HEK293 (cell line): ENCODE measurements at regions not wholly inside any gene's neighbourhood (a gene's known extent, or its start where the extent isn't known, plus 50 kb on each side); places are given as distances from the start of the nearest gene placed in this dataset.

Experiments used
- CTCF ChIA-PET: fragments of 350-600 bp; formaldehyde crosslinking; extraction: SDS; loops from one replicate; lab custom pipeline; 2021; ENCODE audit warnings: antibody characterized with exemption; lab: Yijun Ruan, JAX
- POLR2A ChIA-PET: fragments of 300-600 bp; formaldehyde crosslinking; extraction: SDS; loops from one replicate; lab custom pipeline; 2020; ENCODE audit warnings: antibody characterized with exemption, inconsistent platforms; lab: Yijun Ruan, JAX
- H3K27ac ChIP-seq: fragments of 200-500 bp; sonication (Bioruptor generic); 2 replicates; pipeline ENCODE4 v1.5.1; 2014; ENCODE audit warnings: low read depth, low read length, control low read depth, inconsistent platforms; ENCODE audit errors: extremely low read depth
- H3K36me3 ChIP-seq, 2 experiments: fragments of 200-500 bp in 1 of 2; sonication (Bioruptor generic) in 1 of 2; 1 replicate in 1 of 2; 2 replicates in 1 of 2; pipeline ENCODE4 v1.5.1; 2014 to 2017; ENCODE audit warnings: inconsistent platforms in 2 of 2, low read length in 2 of 2; ENCODE audit not compliant: control insufficient read depth in 2 of 2, insufficient read depth in 1 of 2
- H3K4me1 ChIP-seq: fragments of 200-500 bp; sonication (Bioruptor generic); 2 replicates; pipeline ENCODE4 v1.5.1; 2014; ENCODE audit warnings: mild to moderate bottlenecking, low read length, inconsistent platforms; ENCODE audit not compliant: control insufficient read depth, insufficient read depth
- H3K4me3 ChIP-seq: 2 replicates; pipeline ENCODE4 v1.5.1; 2011; ENCODE audit warnings: low read depth, mild to moderate bottlenecking, control low read depth, low read length, moderate library complexity
- H3K9me3 ChIP-seq: fragments of 200-500 bp; sonication (Bioruptor generic); 2 replicates; pipeline ENCODE4 v1.5.1; 2014; ENCODE audit warnings: low read depth, low read length, inconsistent platforms; ENCODE audit not compliant: control insufficient read depth, insufficient read depth
- FEZF1 ChIP-seq: fragments of 450-650 bp; formaldehyde crosslinking; IDR thresholded peaks from 2 replicates; pipeline ENCODE4 v1.5.1; 2016; ENCODE audit warnings: missing biosample characterization, missing genetic modification characterization
- HIC1 ChIP-seq: fragments of 450-650 bp; formaldehyde crosslinking; IDR thresholded peaks from 2 replicates; pipeline ENCODE4 v1.5.1; 2016; ENCODE audit warnings: missing biosample characterization, missing genetic modification characterization
- HOXA7 ChIP-seq: sonication (generic); formaldehyde crosslinking; IDR thresholded peaks from 2 replicates; pipeline ENCODE4 v1.8.1; 2022; ENCODE audit warnings: missing genetic modification reagents, borderline replicate concordance
- KLF16 ChIP-seq: fragments of 450-650 bp; formaldehyde crosslinking; IDR thresholded peaks from 2 replicates; pipeline ENCODE4 v1.5.1; 2017; ENCODE audit warnings: missing biosample characterization, missing genetic modification characterization
- TCF7L2 ChIP-seq: IDR thresholded peaks from 2 replicates; pipeline ENCODE4 v1.6.1; 2011; ENCODE audit warnings: low read depth, mild to moderate bottlenecking, inconsistent platforms, low read length, moderate library complexity, borderline replicate concordance
- ZBTB10 ChIP-seq: fragments of 450-650 bp; formaldehyde crosslinking; IDR thresholded peaks from 2 replicates; pipeline ENCODE4 v1.5.1; 2016; ENCODE audit warnings: missing biosample characterization, missing genetic modification characterization
- ZBTB6 ChIP-seq: fragments of 450-650 bp; formaldehyde crosslinking; IDR thresholded peaks from 2 replicates; pipeline ENCODE4 v1.5.1; 2017; ENCODE audit warnings: missing biosample characterization, missing genetic modification characterization
- ZFP41 ChIP-seq: fragments of 450-650 bp; formaldehyde crosslinking; IDR thresholded peaks from 2 replicates; pipeline ENCODE4 v1.5.1; 2016; ENCODE audit warnings: missing biosample characterization, missing genetic modification characterization, borderline replicate concordance
- ZNF10 ChIP-seq: fragments of 450-650 bp; formaldehyde crosslinking; IDR thresholded peaks from 2 replicates; pipeline ENCODE4 v1.5.1; 2017; ENCODE audit warnings: missing biosample characterization, missing genetic modification characterization
- ZNF174 ChIP-seq: fragments of 450-650 bp; formaldehyde crosslinking; IDR thresholded peaks from 2 replicates; pipeline ENCODE4 v1.5.0; 2017; ENCODE audit warnings: missing biosample characterization, mild to moderate bottlenecking, missing genetic modification characterization
- ZNF292 ChIP-seq: fragments of 450-650 bp; formaldehyde crosslinking; IDR thresholded peaks from 2 replicates; pipeline ENCODE4 v1.5.1; 2016; ENCODE audit warnings: low read depth, missing biosample characterization, missing genetic modification characterization, borderline replicate concordance
- ZNF350 ChIP-seq: fragments of 450-650 bp; formaldehyde crosslinking; IDR thresholded peaks from 2 replicates; pipeline ENCODE4 v1.5.0; 2017; ENCODE audit warnings: missing biosample characterization, mild to moderate bottlenecking, missing genetic modification characterization
- ZNF354C ChIP-seq: fragments of 450-650 bp; formaldehyde crosslinking; IDR thresholded peaks from 2 replicates; pipeline ENCODE4 v1.5.1; 2016; ENCODE audit warnings: missing biosample characterization, missing genetic modification characterization, low read depth, borderline replicate concordance
- ZNF423 ChIP-seq: fragments of 450-650 bp; formaldehyde crosslinking; IDR thresholded peaks from 2 replicates; pipeline ENCODE4 v1.5.1; 2016; ENCODE audit warnings: missing biosample characterization, missing genetic modification characterization
- ZNF426 ChIP-seq: fragments of 450-650 bp; formaldehyde crosslinking; IDR thresholded peaks from 2 replicates; pipeline ENCODE4 v1.5.1; 2017; ENCODE audit warnings: missing biosample characterization, missing genetic modification characterization, mild to moderate bottlenecking, inconsistent platforms, moderate library complexity
- ZNF514 ChIP-seq: fragments of 450-650 bp; formaldehyde crosslinking; IDR thresholded peaks from 2 replicates; pipeline ENCODE4 v1.5.1; 2016; ENCODE audit warnings: missing biosample characterization, missing genetic modification characterization
- ZNF549 ChIP-seq: fragments of 450-650 bp; IDR thresholded peaks from 2 replicates; pipeline ENCODE4 v1.5.1; 2018; ENCODE audit warnings: missing biosample characterization, missing genetic modification characterization, mild to moderate bottlenecking, inconsistent platforms, moderate library complexity
- ZNF664 ChIP-seq: fragments of 450-650 bp; formaldehyde crosslinking; IDR thresholded peaks from 2 replicates; pipeline ENCODE4 v1.5.1; 2016; ENCODE audit warnings: missing biosample characterization, missing genetic modification characterization
- ZNF76 ChIP-seq: fragments of 450-650 bp; formaldehyde crosslinking; IDR thresholded peaks from 2 replicates; pipeline ENCODE4; 2016; ENCODE audit warnings: low read depth, missing biosample characterization, missing genetic modification characterization, borderline replicate concordance
- ZNF837 ChIP-seq: fragments of 450-650 bp; formaldehyde crosslinking; IDR thresholded peaks from 2 replicates; pipeline ENCODE4 v1.5.1; 2016; ENCODE audit warnings: missing biosample characterization, missing genetic modification characterization
- TF ChIP-seq, protein P1 (sequence below): fragments of 450-650 bp; formaldehyde crosslinking; IDR thresholded peaks from 2 replicates; pipeline ENCODE4 v1.5.1; 2016; ENCODE audit warnings: missing biosample characterization, missing genetic modification characterization
- TF ChIP-seq, protein P2 (sequence below): fragments of 450-650 bp; formaldehyde crosslinking; optimal IDR thresholded peaks from 2 replicates; pipeline ENCODE3; 2016; ENCODE audit warnings: missing biosample characterization, mild to moderate bottlenecking, missing genetic modification characterization

- H3K36me3 ChIP-seq = no peaks in the 10 kb centered on the region
- H3K4me1 ChIP-seq = no peaks in the 10 kb centered on the region
- CTCF ChIA-PET = interaction anchor here (0.7 to 1.0 kb wide), 2 partner anchors 10 to 189 kb away, joined by 3 to 4 read pairs; no protein-coding TSS in a partner anchor
- no peak overlapping the region for H3K4me3 ChIP-seq
- TF ChIP-seq ZNF664 (tag by site-specific recombination) (no peak), TCF7L2 (no peak), ZNF354C (no peak), ZNF837 (tag by site-specific recombination) (no peak), ZNF76 (tag by site-specific recombination) (no peak), HOXA7 (CRISPR knock-in tag) (no peak), ZNF549 (tag by site-specific recombination) (no peak), ZBTB6 (tag by site-specific recombination) (no peak), KLF16 (tag by site-specific recombination) (no peak), ZNF514 (tag by site-specific recombination) (no peak)
- TF ChIP-seq, all 188 proteins: peak for 0
- POLR2A ChIA-PET = no interaction called here
- H3K9me3 ChIP-seq = no peaks in the 10 kb centered on the region
- H3K27ac ChIP-seq = no peak overlapping the region
Measured at GRCh38 chr1:30101016-30101415, 622.4 kb downstream of the MATN1 start.

GRCh38 chr1:30100524-30100862 is 622.9 kb downstream of the MATN1 start:
- no peaks in the 10 kb centered on the region for H3K36me3 ChIP-seq
- H3K9me3 ChIP-seq = no peaks in the 10 kb centered on the region
- no peak overlapping the region for H3K4me3 ChIP-seq
- H3K4me1 ChIP-seq = no peaks in the 10 kb centered on the region
- POLR2A ChIA-PET = no interaction called here
- TF ChIP-seq FEZF1 (tag by site-specific recombination) (no peak), ZNF174 (tag by site-specific recombination) (no peak), HIC1 (tag by site-specific recombination) (no peak), ZFP41 (tag by site-specific recombination) (no peak), ZNF292 (tag by site-specific recombination) (no peak), ZBTB10 (no peak), ZNF426 (tag by site-specific recombination) (no peak), ZNF10 (tag by site-specific recombination) (no peak), HOXA7 (CRISPR knock-in tag) (no peak), ZNF423 (tag by site-specific recombination) (no peak), ZNF350 (tag by site-specific recombination) (no peak)
- TF ChIP-seq, protein P1, sequence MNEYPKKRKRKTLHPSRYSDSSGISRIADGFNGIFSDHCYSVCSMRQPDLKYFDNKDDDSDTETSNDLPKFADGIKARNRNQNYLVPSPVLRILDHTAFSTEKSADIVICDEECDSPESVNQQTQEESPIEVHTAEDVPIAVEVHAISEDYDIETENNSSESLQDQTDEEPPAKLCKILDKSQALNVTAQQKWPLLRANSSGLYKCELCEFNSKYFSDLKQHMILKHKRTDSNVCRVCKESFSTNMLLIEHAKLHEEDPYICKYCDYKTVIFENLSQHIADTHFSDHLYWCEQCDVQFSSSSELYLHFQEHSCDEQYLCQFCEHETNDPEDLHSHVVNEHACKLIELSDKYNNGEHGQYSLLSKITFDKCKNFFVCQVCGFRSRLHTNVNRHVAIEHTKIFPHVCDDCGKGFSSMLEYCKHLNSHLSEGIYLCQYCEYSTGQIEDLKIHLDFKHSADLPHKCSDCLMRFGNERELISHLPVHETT = no peak
- TF ChIP-seq, protein P2, sequence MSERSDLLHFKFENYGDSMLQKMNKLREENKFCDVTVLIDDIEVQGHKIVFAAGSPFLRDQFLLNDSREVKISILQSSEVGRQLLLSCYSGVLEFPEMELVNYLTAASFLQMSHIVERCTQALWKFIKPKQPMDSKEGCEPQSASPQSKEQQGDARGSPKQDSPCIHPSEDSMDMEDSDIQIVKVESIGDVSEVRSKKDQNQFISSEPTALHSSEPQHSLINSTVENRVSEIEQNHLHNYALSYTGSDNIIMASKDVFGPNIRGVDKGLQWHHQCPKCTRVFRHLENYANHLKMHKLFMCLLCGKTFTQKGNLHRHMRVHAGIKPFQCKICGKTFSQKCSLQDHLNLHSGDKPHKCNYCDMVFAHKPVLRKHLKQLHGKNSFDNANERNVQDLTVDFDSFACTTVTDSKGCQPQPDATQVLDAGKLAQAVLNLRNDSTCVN (tag by site-specific recombination) = no peak
- H3K27ac ChIP-seq = no peak overlapping the region
- CTCF ChIA-PET = interaction anchor here (0.7 to 1.0 kb wide), 2 partner anchors 11 to 188 kb away, joined by 3 to 4 read pairs; no protein-coding TSS in a partner anchor
